CD4-positive, alpha-beta T cell treated with Interleukin-6 for 4 hours (primary cell): ENCODE measurements at regions not wholly inside any gene's neighbourhood (a gene's known extent, or its start where the extent isn't known, plus 50 kb on each side); places are given as distances from the start of the nearest gene placed in this dataset.

Source experiments
- DNase-seq: peaks from one replicate; pipeline ENCODE4 v3.0.0-alpha.2; 2020; ENCODE audit warnings: mixed read lengths

- no peak for DNase-seq
Measured at GRCh38 chr13:108437496-108437895, 168.0 kb downstream of the TNFSF13B start.

- DNase-seq = no peak
Measured at GRCh38 chr13:108439556-108439955, 170.0 kb downstream of the TNFSF13B start.

DNA sequence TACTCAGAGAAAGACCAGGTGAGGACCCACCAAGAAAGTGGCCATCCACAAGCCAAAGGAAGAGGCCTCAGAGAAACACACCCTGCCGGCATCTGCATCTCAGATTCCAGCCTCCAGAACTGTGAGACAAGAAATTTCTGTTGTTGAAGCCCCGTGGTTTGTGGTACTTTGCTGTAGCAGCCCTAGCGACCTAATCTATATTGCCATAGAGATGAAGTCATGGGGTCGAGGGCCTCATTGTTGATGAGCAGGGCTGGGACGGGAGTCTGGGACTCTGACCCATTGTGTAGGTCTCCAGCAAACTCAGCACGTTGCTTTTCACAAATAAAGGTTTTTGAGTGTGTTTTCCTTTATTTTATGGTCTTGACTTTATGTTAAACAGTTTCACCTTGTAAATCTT is 174.9 kb downstream of the TNFSF13B start:
- no peak for DNase-seq

GRCh38 chr13:108448891-108449290 is 179.4 kb downstream of the TNFSF13B start:
- DNase-seq = no peak

GRCh38 chr13:108451121-108451520 is 178.3 kb upstream of the MYO16 start:
- no peak for DNase-seq

DNA sequence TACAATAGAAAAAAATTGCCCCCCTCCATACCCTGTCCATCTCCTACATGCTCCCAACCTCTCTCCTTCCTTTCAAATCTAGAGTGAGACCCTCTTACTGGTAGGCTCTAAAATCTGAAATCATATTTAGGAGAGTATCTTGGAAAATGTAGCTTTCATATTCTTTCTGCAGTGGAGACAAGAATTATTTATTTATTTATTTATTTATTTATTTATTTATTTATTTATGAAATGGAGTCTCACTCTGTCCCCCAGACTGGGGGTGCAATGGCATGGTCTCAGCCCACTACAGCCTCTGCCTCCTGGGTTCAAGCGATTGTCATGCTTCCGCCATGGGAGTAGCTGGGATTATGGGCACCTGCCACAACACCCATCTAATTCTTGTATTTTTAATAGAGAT is 174.1 kb upstream of the MYO16 start:
- DNase-seq = no peak

DNA sequence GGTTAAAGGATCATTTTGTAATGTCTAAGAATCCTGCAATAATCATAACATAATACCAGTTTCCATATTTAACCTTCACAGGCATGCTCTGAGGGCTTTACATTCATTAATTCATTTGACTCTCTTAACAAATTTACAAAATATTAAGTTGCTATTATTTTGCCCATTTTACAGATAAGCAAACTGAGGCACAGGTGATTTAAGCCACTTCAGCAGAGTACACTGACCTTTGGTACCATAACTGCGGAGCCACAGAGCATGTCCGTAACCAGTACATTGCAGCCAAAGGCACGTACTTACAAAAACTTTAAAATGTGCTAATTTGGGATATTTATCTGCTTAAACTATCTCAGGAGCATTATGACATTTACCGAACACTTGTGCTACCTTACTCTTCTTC is 169.4 kb upstream of the MYO16 start:
- no peak for DNase-seq

GRCh38 chr13:108460746-108461145 is 168.7 kb upstream of the MYO16 start:
- no peak for DNase-seq

GRCh38 chr13:108463340-108463739 is 166.1 kb upstream of the MYO16 start:
- no peak for DNase-seq

- no peak for DNase-seq
Measured at GRCh38 chr13:108470921-108471320, 158.5 kb upstream of the MYO16 start.

- DNase-seq = no peak
Measured at GRCh38 chr13:108475181-108475580, 154.2 kb upstream of the MYO16 start.

GRCh38 chr13:108477376-108477775 is 152.0 kb upstream of the MYO16 start:
- no peak for DNase-seq

- DNase-seq = no peak
Measured at GRCh38 chr13:108478179-108478578, 151.2 kb upstream of the MYO16 start.

DNA sequence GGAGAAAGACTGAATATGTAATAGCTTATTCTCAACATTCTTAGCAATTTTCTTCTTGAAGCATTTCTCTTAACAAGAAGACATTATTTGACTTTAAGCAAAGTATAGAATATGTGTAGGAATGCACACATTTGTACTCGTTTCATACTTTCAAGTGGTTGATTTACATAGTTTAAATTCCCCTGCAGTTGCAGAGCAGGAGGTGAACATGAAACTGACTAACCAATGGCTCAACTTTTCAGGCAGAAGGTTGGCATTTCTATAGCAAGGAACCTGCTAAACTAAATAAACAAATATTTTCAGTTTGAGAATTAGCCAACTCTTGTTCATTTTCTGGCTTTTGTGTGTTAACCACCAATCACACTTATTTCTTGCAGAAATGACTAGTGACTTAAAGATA is 145.4 kb upstream of the MYO16 start:
- DNase-seq = no peak

GRCh38 chr13:108486096-108486495 is 143.3 kb upstream of the MYO16 start:
- DNase-seq = no peak

DNA sequence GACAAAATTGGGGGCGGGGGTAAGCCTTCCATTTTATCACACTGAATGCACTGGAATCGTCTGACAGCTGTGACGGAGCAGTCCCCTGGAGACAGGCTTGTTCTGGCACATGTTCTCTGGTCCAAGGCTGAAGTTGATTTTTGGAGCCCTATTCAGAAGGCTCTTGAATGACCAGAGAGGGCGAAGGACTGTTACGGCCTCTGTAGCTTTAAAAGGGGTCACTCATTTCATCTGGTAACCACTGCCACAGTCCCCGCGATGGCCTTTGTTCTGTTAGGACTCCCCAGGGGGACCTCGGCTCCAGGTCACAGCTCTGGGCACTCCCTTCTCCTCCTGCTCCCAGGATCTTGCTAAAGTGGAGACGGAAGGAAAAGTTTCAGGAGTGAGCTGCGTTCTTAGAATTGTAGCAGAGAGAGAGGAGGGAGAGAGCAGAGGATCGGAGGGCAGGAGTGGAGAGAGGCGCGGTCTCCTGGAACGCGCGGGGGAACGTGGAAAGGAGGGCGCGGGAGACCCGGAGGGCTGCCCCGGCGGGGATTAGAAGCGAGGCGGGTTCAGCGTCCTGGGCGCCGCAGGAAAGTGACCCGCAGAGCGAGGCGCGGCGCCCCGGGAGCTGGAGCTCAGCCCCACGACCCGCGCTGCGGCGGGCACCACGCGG is 134.3 kb upstream of the MYO16 start:
- no peak for DNase-seq

DNA sequence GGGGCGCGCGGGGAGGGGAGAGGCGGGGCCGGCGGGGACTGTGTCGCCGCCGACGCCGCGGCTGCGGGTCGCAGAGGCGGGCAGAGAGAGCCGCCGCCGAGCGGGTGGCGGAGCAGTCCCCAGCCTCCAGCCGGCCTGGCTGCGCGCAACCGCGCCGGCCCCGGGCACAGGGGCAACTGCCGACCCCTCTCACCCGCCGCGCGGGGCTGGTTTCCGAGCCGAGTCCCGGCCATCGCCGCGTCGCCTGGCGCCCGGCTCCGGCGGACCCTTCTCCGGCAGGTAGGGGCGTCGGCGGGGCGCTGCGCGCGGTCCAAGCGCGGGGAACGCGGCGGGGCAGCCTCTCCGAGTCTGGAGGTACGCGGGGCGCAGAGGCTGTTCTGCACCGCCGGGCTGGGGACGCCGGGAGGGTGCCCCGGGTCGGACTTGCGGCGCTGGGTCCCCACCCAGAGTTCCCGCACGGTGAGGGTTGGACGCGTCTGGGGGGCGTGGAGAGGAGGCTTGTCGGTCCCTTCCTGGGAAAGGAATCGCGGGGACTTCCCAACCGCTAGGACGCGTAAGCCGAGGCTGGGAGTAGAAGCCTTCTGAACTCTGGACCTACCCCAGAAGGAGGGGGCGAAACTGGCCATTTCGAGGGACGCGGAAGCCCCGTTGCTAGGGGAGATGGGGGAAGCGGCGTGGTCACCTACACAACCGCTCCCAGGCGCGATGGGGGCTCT is 133.6 kb upstream of the MYO16 start:
- DNase-seq = no peak

- DNase-seq = no peak
Measured at GRCh38 chr13:108496362-108497210, 132.8 kb upstream of the MYO16 start.

GRCh38 chr13:108500711-108501110 is 128.7 kb upstream of the MYO16 start:
- DNase-seq = no peak

DNA sequence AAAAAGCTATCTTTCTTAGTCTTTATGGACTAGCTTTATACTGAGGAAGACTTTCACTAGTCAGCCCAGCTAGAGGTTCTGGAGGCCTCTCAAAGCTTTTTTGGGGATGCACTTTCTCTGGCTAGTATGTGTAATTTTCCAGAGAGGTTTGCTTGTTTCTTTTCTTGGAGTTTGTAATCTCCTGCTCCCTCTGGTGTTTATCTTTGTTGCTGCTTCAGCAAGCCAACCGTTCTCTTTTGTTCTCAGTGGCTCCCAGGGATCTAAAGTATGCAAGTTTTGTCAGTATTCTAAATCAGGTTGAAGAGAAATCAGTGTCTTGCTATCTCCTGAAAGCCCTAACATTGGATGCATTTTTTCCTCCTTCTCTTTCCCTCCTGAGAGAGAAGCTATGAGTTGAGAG is 121.1 kb upstream of the MYO16 start:
- no peak for DNase-seq

- no peak for DNase-seq
Measured at GRCh38 chr13:108525827-108526226, 103.6 kb upstream of the MYO16 start.

DNA sequence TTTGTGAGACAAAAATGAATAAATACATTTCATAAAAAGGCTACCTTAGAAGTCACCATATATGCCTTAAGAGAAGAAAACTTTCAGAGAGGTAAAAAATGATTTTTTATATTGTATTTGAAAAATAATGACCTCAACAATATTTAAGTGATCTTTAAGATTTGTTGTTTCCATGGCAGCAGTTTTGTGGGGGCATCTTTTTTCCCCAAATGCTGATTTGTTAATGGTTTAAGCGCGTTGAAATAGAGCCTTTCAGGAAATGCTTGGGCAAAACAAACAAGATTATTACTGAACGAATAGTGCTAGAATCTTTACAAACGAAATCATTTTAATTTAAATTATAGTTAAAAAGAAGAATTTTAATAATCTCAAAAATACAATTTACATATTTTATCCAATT is 103.1 kb upstream of the MYO16 start:
- no peak for DNase-seq

DNA sequence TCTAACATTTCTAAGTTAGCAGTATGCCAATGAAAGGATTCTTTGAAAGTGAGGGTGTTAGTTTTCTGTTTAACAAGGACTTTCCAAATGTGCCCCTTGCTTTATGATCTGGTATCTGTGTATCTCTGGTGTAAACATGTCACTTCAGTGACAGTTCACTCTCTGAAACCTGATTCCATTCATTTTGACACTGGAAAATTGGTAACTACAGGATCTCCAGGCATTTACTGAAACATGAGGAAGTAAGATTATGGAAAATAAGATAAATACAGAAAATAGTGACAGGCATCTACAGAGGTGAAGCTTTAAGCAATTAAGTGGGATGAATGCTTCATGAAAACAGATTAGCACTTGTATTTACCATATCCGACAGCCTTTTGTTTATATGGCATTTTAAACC is 101.6 kb upstream of the MYO16 start:
- no peak for DNase-seq

DNA sequence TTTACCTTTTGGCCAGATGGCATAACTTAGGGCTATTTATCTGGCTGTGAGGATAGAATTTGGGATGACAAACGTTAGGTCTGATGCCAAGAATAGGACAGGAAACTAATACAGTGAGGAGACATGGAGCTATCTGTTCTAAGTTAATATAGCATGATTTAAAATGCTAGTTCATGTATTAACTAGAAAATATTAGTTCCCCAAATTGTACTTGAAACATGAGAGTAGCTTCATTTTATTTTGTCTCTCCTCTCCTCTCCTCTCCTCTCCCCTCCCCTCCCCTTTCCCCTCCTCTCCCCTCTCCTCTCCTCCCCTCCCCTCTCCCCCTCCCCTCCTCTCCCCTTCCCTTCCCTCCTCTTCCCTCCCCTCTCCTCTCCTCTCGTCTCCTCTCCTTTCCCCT is 101.1 kb upstream of the MYO16 start:
- DNase-seq = no peak
